Spleen (tissue), 11 donors: ENCODE measurements at regions not wholly inside any gene's neighbourhood (a gene's known extent, or its start where the extent isn't known, plus 50 kb on each side); places are given as distances from the start of the nearest gene placed in this dataset.

Experiments used
- DNase-seq: peaks from one replicate; pipeline ENCODE4 v3.0.0-alpha.2; 2020
- H3K27ac ChIP-seq, 8 donors: fragments of 200-600 bp; sonication (generic) in 7 of 8; 1 replicate in 4 of 8; 2 replicates in 4 of 8; pipeline versions ENCODE4 v1.5.0 to v1.8.0; 2016 to 2021; ENCODE audit warnings: inconsistent platforms in 4 of 8, mild to moderate bottlenecking in 4 of 8, moderate library complexity in 1 of 8
- H3K27me3 ChIP-seq, 7 donors: fragments of 200-600 bp; sonication (generic) in 6 of 7; replicated peaks in 1 of 7; 1 replicate in 4 of 7; 2 replicates in 3 of 7; pipeline versions ENCODE4 v1.5.0 to v1.8.0; 2016 to 2021; ENCODE audit warnings: inconsistent platforms in 3 of 7, mild to moderate bottlenecking in 1 of 7
- H3K36me3 ChIP-seq, 6 donors: fragments of 200-600 bp; sonication (generic) in 5 of 6; 1 replicate in 4 of 6; 2 replicates in 2 of 6; pipeline versions ENCODE4 v1.5.0 to v1.8.0; 2016 to 2021; ENCODE audit warnings: inconsistent platforms in 2 of 6
- H3K4me1 ChIP-seq, 6 donors: fragments of 200-600 bp; sonication (generic) in 5 of 6; 1 replicate in 3 of 6; 2 replicates in 3 of 6; pipeline versions ENCODE4 v1.5.0 to v1.8.0; 2016 to 2021; ENCODE audit warnings: inconsistent platforms in 3 of 6
- H3K4me3 ChIP-seq, 8 donors: fragments of 200-600 bp; sonication (generic) in 7 of 8; 1 replicate in 4 of 8; 2 replicates in 4 of 8; pipeline versions ENCODE4 v1.5.0 to v1.8.0; 2016 to 2021; ENCODE audit warnings: inconsistent platforms in 4 of 8, mild to moderate bottlenecking in 4 of 8, moderate library complexity in 2 of 8
- H3K9me3 ChIP-seq, 8 donors: fragments of 200-600 bp; sonication (generic) in 7 of 8; 1 replicate in 4 of 8; 2 replicates in 4 of 8; pipeline versions ENCODE4 v1.5.0 to v1.8.0; 2016 to 2021; ENCODE audit warnings: inconsistent platforms in 4 of 8
- CTCF ChIP-seq, 11 experiments: fragments of 200-600 bp in 7 of 11; fragments of 450-650 bp in 4 of 11; sonication (generic) in 4 of 11; IDR thresholded peaks in 8 of 11; conservative IDR thresholded peaks in 3 of 11; 1 replicate in 7 of 11; 2 replicates in 4 of 11; pipeline versions ENCODE4 v1.4.0 to v1.8.0; 2016 to 2021; ENCODE audit warnings: antibody characterized with exemption in 11 of 11, inconsistent platforms in 4 of 11, mild to moderate bottlenecking in 1 of 11
- POLR2A ChIP-seq, 3 donors: fragments of 450-650 bp; IDR thresholded peaks; one replicate each; pipeline ENCODE4 v1.5.1; 2017; ENCODE audit warnings: antibody characterized with exemption in 3 of 3, mild to moderate bottlenecking in 1 of 3
- POLR2AphosphoS5 ChIP-seq, 3 donors: sonication (generic); formaldehyde crosslinking; IDR thresholded peaks; one replicate each; pipeline ENCODE4 v1.5.1; 2017; ENCODE audit warnings: antibody characterized with exemption in 3 of 3
- WGBS, 5 donors: extraction: QIAGEN DNeasy Blood & Tissue Kit in 3 of 5; methylation state at CpG; one replicate each; pipeline versions ENCODE4 v1.1.5 to v1.1.7; 2013 to 2018; 5-methylcytosine and 5-hydroxymethylcytosine counted together
- intact Hi-C: fragments of 100-400 bp; cut with DNase I; formaldehyde crosslinking; loops from one replicate; pipeline ENCODE4 v1.15.0; 2023; ENCODE audit warnings: low total_unique reads
- donor health status: healthy with polysubstance abuse.
- donor health status: DM: no; HTN: no; CAD: no; lungs with moderate emphysema.
- donor health status: DM: no; HTN: no; CAD: no.
- donor health status: Bipolar disorder and iron deficiency.
- donor health status: healthy.
- donor health status: DM: no; HTN: no; CAD: no.
- donor health status: DM: yes; HTN: yes; CAD: no.

- Histone ChIP-seq H3K4me1 (no peaks in the 10 kb centered on the region), H3K27me3 (no peaks in the 10 kb centered on the region), H3K36me3 (no peaks in the 10 kb centered on the region), H3K9me3 (no peaks in the 10 kb centered on the region), H3K4me3 (no peak overlapping the region), H3K27ac (no peak overlapping the region)
- 71 to 90% (median 76%) methylated on average over 3 of the region's 3 CpGs for WGBS, 5 donors
- no peak for TF ChIP-seq CTCF (IDR thresholded peaks at IDR 0.05 in 8 of 11, conservative IDR thresholded peaks at IDR 0.05 in 3 of 11)
- TF ChIP-seq POLR2A (IDR thresholded peaks at IDR 0.05): no peak
- no peak for TF ChIP-seq POLR2AphosphoS5 (IDR thresholded peaks at IDR 0.05)
- intact Hi-C loops: no loop called here
- no peak for DNase-seq
These were observed 80.9 kb upstream of the GALNT5 start for GRCh38 chr2:157176602-157177001.

GRCh38 chr2:157178874-157179273, 78.6 kb upstream of the GALNT5 start:
- Histone ChIP-seq H3K27me3 (no peaks in the 10 kb centered on the region), H3K4me3 (no peak overlapping the region), H3K27ac (no peak overlapping the region), H3K4me1 (peaks cover 0 to 13% (median 7%) of the 10 kb centered on the region in 6 donors), H3K36me3 (no peaks in the 10 kb centered on the region), H3K9me3 (no peaks in the 10 kb centered on the region)
- TF ChIP-seq CTCF (IDR thresholded peaks at IDR 0.05 in 8 of 11, conservative IDR thresholded peaks at IDR 0.05 in 3 of 11): peak in 1 of 11 experiments; percentile 5
- no peak for TF ChIP-seq POLR2AphosphoS5 (IDR thresholded peaks at IDR 0.05)
- intact Hi-C loops: no loop called here
- DNase-seq: no peak

GRCh38 chr2:157179324-157180105, 78.0 kb upstream of the GALNT5 start:
- Histone ChIP-seq H3K9me3 (no peaks in the 10 kb centered on the region), H3K4me1 (peaks cover 0 to 13% (median 7%) of the 10 kb centered on the region in 6 donors), H3K4me3 (no peak overlapping the region), H3K36me3 (no peaks in the 10 kb centered on the region), H3K27me3 (no peaks in the 10 kb centered on the region), H3K27ac (no peak overlapping the region)
- 78 to 84% (median 79%) methylated on average over 4 of the region's 4 CpGs for WGBS, 5 donors
- intact Hi-C loops: no loop called here
- TF ChIP-seq CTCF (IDR thresholded peaks at IDR 0.05 in 8 of 11, conservative IDR thresholded peaks at IDR 0.05 in 3 of 11): no peak
- TF ChIP-seq POLR2AphosphoS5 (IDR thresholded peaks at IDR 0.05): no peak
- TF ChIP-seq POLR2A (IDR thresholded peaks at IDR 0.05): no peak
- no peak for DNase-seq

- no peaks in the 10 kb centered on the region for H3K36me3 ChIP-seq
- no peak overlapping the region for H3K4me3 ChIP-seq
- intact Hi-C loops: no loop called here
- no peaks in the 10 kb centered on the region for H3K27me3 ChIP-seq
- H3K27ac ChIP-seq: no peak overlapping the region
- 76 to 87% (median 82%) methylated on average over 1 of the region's 1 CpG for WGBS, 5 donors
- peaks cover 0 to 13% (median 7%) of the 10 kb centered on the region in 6 donors for H3K4me1 ChIP-seq
- TF ChIP-seq POLR2AphosphoS5 (IDR thresholded peaks at IDR 0.05) (no peak), POLR2A (IDR thresholded peaks at IDR 0.05) (no peak), CTCF (IDR thresholded peaks at IDR 0.05 in 8 of 11, conservative IDR thresholded peaks at IDR 0.05 in 3 of 11) (no peak)
- no peaks in the 10 kb centered on the region for H3K9me3 ChIP-seq
- no peak for DNase-seq
These were observed 77.1 kb upstream of the GALNT5 start for GRCh38 chr2:157180359-157180758.
